Neural cell (in vitro differentiated cells): ENCODE measurements at regions not wholly inside any gene's neighbourhood (a gene's known extent, or its start where the extent isn't known, plus 50 kb on each side); places are given as distances from the start of the nearest gene placed in this dataset.
A peak's percentile ranks its signal among the peaks of the same experiment; 100 is the strongest.

Source experiments
- H2AFZ ChIP-seq: fragments of 200-600, 300-800 bp; sonication (generic), shearing (Covaris generic); 2 replicates; pipeline ENCODE4 v1.6.0; 2014; ENCODE audit warnings: low read depth, mild to moderate bottlenecking, antibody characterized with exemption, low read length, moderate library complexity
- H3F3A ChIP-seq: fragments of 200-600 bp; shearing (Covaris generic); 2 replicates; pipeline ENCODE4 v1.6.1; 2016; ENCODE audit warnings: mild to moderate bottlenecking, moderate library complexity, mixed read lengths, antibody characterized with exemption, low read length; ENCODE audit not compliant: insufficient read depth, poor library complexity, severe bottlenecking
- H3K27ac ChIP-seq: fragments of 200-600, 300-800 bp; sonication (generic), shearing (Covaris generic); 2 replicates; pipeline ENCODE4 v1.5.1; 2014; ENCODE audit warnings: mild to moderate bottlenecking, low read length, moderate library complexity
- H3K27me3 ChIP-seq: fragments of 300-800, 200-600 bp; sonication (generic), shearing (Covaris generic); 2 replicates; pipeline ENCODE4 v1.6.0; 2014; ENCODE audit warnings: mild to moderate bottlenecking, low read depth, low read length, moderate library complexity; ENCODE audit not compliant: insufficient read depth
- H3K36me3 ChIP-seq: fragments of 300-800, 200-600 bp; sonication (generic), shearing (Covaris generic); 2 replicates; pipeline ENCODE4 v1.5.1; 2014; ENCODE audit warnings: mild to moderate bottlenecking, antibody characterized with exemption, low read length, moderate library complexity; ENCODE audit not compliant: insufficient read depth
- H3K4me2 ChIP-seq: fragments of 300-800, 200-600 bp; sonication (generic), shearing (Covaris generic); 2 replicates; pipeline ENCODE4 v1.6.0; 2014; ENCODE audit warnings: mild to moderate bottlenecking, low read length
- H3K4me3 ChIP-seq: fragments of 300-800, 200-600 bp; sonication (generic), shearing (Covaris generic); 2 replicates; pipeline ENCODE4 v1.5.1; 2014; ENCODE audit warnings: mild to moderate bottlenecking, low read length, moderate library complexity
- H3K79me2 ChIP-seq: fragments of 200-600 bp; shearing (Covaris generic); replicated peaks from 2 replicates; pipeline ENCODE4 v1.6.0; 2014; ENCODE audit warnings: mild to moderate bottlenecking, low read length, moderate library complexity; ENCODE audit not compliant: insufficient read depth
- H3K9ac ChIP-seq: fragments of 300-800, 200-600 bp; sonication (generic), shearing (Covaris generic); 2 replicates; pipeline ENCODE4 v1.6.1; 2016; ENCODE audit warnings: mild to moderate bottlenecking, low read length, mixed read lengths
- H3K9me2 ChIP-seq: fragments of 200-600 bp; shearing (Covaris generic); 2 replicates; pipeline ENCODE4 v1.6.1; 2016; ENCODE audit warnings: mild to moderate bottlenecking, low read length, mixed read lengths; ENCODE audit not compliant: insufficient read depth
- H3K9me3 ChIP-seq: fragments of 200-600, 300-800 bp; sonication (generic), shearing (Covaris generic); 2 replicates; pipeline ENCODE4 v1.6.1; 2016; ENCODE audit warnings: mild to moderate bottlenecking, mixed run types, low read length, moderate library complexity, mixed read lengths
- H4K20me1 ChIP-seq: fragments of 200-600 bp; shearing (Covaris generic); 2 replicates; pipeline ENCODE4 v1.6.1; 2016; ENCODE audit warnings: mild to moderate bottlenecking, mixed run types; ENCODE audit not compliant: insufficient read depth
- CTCF ChIP-seq: fragments of 450-650 bp; IDR thresholded peaks from 2 replicates; pipeline ENCODE4 v1.5.1; 2014; ENCODE audit warnings: antibody characterized with exemption, mild to moderate bottlenecking, moderate library complexity; ENCODE audit not compliant: poor library complexity, severe bottlenecking
- EP300 ChIP-seq: fragments of 450-650 bp; conservative IDR thresholded peaks from 2 replicates; pipeline ENCODE4 v1.6.1; 2014; ENCODE audit warnings: antibody characterized with exemption, mild to moderate bottlenecking, moderate library complexity; ENCODE audit not compliant: poor library complexity, severe bottlenecking
- EZH2 ChIP-seq: fragments of 200-600, 300-800 bp; shearing (Covaris generic), sonication (generic); IDR thresholded peaks from 2 replicates; pipeline ENCODE4 v1.6.1; 2014; ENCODE audit warnings: antibody characterized with exemption, low read length, borderline replicate concordance, mild to moderate bottlenecking; ENCODE audit not compliant: insufficient read depth, poor library complexity, severe bottlenecking
- MXI1 ChIP-seq: fragments of 450-650 bp; conservative IDR thresholded peaks from 2 replicates; pipeline ENCODE4 v1.6.1; 2014; ENCODE audit warnings: antibody characterized with exemption, mild to moderate bottlenecking; ENCODE audit not compliant: poor library complexity, severe bottlenecking
- POLR2AphosphoS5 ChIP-seq: IDR thresholded peaks from 2 replicates; pipeline ENCODE4 v1.6.1; 2012
- RAD21 ChIP-seq: fragments of 450-650 bp; conservative IDR thresholded peaks from 2 replicates; pipeline ENCODE4 v1.6.1; 2014; ENCODE audit warnings: antibody characterized with exemption, mild to moderate bottlenecking, moderate library complexity
- REST ChIP-seq: IDR thresholded peaks from 2 replicates; pipeline ENCODE4 v1.6.1; 2012; ENCODE audit warnings: borderline replicate concordance
- SMC3 ChIP-seq: fragments of 450-650 bp; conservative IDR thresholded peaks from 2 replicates; pipeline ENCODE4 v1.6.1; 2014; ENCODE audit warnings: antibody characterized with exemption, mild to moderate bottlenecking, moderate library complexity; ENCODE audit not compliant: poor library complexity
- TAF1 ChIP-seq: IDR thresholded peaks from 2 replicates; pipeline ENCODE4 v1.6.1; 2012; ENCODE audit warnings: low read depth

DNA sequence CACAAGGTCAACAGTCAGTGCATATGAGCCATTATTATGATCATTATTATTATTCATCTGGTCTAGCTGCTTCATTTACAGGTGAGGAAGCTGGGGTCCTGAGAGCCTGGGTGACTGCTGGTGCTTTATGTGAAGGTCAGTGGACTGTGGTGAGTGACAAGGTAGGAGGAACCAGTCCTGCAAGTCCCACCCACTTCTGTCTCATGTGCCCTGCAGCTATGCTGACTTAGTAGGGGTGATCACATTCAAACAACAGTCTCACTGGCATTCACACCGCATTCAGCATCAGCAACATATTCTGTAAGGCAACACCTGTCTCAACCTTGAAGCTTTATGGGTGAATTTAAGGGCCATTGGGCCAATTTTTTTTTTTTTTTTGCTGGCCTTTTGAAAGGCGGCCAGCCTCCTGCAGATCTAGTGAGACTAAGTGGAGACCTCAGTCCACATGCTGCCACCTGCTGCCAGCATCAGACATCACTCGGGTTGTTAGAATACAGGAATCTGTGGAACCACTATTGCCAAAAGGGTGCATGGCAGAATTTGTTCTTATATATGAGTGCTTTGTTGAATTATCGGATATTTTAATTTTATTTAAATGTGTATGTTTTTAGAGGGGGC lies 59.9 kb upstream of the CACNA1E start:
- TF ChIP-seq CTCF, result peak; percentile 73
- peak; percentile 75 for TF ChIP-seq RAD21
- TF ChIP-seq POLR2AphosphoS5, result no peak
- no peak for TF ChIP-seq TAF1
- TF ChIP-seq SMC3, result peak; percentile 84
- no peak for TF ChIP-seq MXI1
- no peak for TF ChIP-seq EZH2
- TF ChIP-seq REST, result no peak
- Histone ChIP-seq H3K9ac (no peak overlapping the region), H2AFZ (no peak overlapping the region)

DNA sequence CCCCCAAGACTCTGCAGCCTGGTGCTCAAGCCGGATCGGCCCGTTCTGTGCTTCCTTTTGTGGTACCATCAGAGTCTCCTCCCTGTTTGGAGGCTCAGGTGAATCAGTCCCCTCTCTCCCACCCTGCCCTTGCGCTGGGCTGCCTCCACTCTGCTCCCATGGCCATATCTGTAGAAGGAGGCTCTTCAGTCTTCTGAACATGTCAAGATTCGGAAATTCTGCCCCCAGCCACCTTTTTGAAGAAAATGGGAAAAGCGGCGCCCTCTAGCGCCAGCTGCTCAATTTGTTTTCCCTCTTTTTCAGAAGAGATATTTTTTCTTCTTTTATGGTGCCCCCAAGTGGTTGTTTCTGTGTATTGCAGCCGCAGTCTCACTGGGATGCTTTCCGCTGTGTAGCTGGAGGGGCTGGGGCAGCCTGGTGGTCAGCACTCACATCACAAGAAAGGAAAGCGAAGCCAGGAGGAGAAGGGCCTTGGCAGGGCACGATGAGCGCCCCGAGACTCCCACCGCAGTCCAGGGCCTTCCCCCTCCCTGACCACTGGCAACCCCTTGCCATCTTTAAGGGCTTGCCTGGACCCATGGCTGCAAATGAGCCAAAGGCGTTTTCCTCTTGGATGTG lies 58.4 kb upstream of the CACNA1E start:
- H3K4me2 ChIP-seq, result no peak overlapping the region
- H3K27me3 ChIP-seq, result no peaks in the 10 kb centered on the region
- H2AFZ ChIP-seq, result no peak overlapping the region
- TF ChIP-seq SMC3 (peak; percentile 98), EP300 (peak; percentile 17), TAF1 (no peak), MXI1 (no peak), REST (no peak), RAD21 (peak; percentile 94), EZH2 (no peak), POLR2AphosphoS5 (no peak), CTCF (peak; percentile 99)
- no peaks in the 10 kb centered on the region for H3F3A ChIP-seq
- H3K36me3 ChIP-seq, result no peaks in the 10 kb centered on the region
- H3K79me2 ChIP-seq, result no peaks in the 10 kb centered on the region
- H3K9me3 ChIP-seq, result no peaks in the 10 kb centered on the region
- no peaks in the 10 kb centered on the region for H3K9me2 ChIP-seq
- no peak overlapping the region for H3K9ac ChIP-seq
- no peaks in the 10 kb centered on the region for H4K20me1 ChIP-seq
- no peak overlapping the region for H3K27ac ChIP-seq
- H3K4me3 ChIP-seq, result no peak overlapping the region

More for the DNA sequence above, 59.9 kb upstream of the CACNA1E start:
- no peaks in the 10 kb centered on the region for H3K79me2 ChIP-seq
- no peak overlapping the region for H3K4me3 ChIP-seq
- H3K9me2 ChIP-seq, result no peaks in the 10 kb centered on the region
- no peaks in the 10 kb centered on the region for H3K36me3 ChIP-seq
- H3F3A ChIP-seq, result no peaks in the 10 kb centered on the region
- no peaks in the 10 kb centered on the region for H3K9me3 ChIP-seq
- no peaks in the 10 kb centered on the region for H3K27me3 ChIP-seq
- H3K4me2 ChIP-seq, result no peak overlapping the region
- no peaks in the 10 kb centered on the region for H4K20me1 ChIP-seq
- H3K27ac ChIP-seq, result no peak overlapping the region
